Keratinocyte (primary cell): ENCODE measurements at regions not wholly inside any gene's neighbourhood (a gene's known extent, or its start where the extent isn't known, plus 50 kb on each side); places are given as distances from the start of the nearest gene placed in this dataset.

ENCODE experiments used
- DNase-seq: peaks from one replicate; pipeline ENCODE4 v3.0.0-alpha.2; 2011; ENCODE audit warnings: low read depth, missing footprints, low spot score
- FAIRE-seq: peaks from 2 replicates; lab custom pipeline; 2011; peaks lifted over from hg19 to GRCh38; lab: Jason Lieb, UNC
- H2AFZ ChIP-seq: 2 replicates; pipeline ENCODE4 v1.6.0; 2012; ENCODE audit warnings: low read length, control low read depth, inconsistent platforms; ENCODE audit not compliant: control insufficient read depth
- H3K27ac ChIP-seq: 2 replicates; pipeline ENCODE4 v1.5.1; 2011; ENCODE audit warnings: low read length; ENCODE audit not compliant: control insufficient read depth, insufficient read depth
- H3K27me3 ChIP-seq: 3 replicates; pipeline ENCODE4 v1.6.0; 2011; ENCODE audit warnings: low read length; ENCODE audit not compliant: control insufficient read depth, insufficient read depth; ENCODE audit errors: extremely low read depth
- H3K36me3 ChIP-seq, 2 experiments: 2 replicates in 1 of 2; 3 replicates in 1 of 2; pipeline ENCODE4 v1.5.1; 2011; ENCODE audit warnings: low read length in 2 of 2, mild to moderate bottlenecking in 1 of 2; ENCODE audit not compliant: control insufficient read depth in 2 of 2, insufficient read depth in 2 of 2; ENCODE audit errors: extremely low read depth in 1 of 2
- H3K4me1 ChIP-seq: 3 replicates; pipeline ENCODE4 v1.5.1; 2011; ENCODE audit warnings: low read length; ENCODE audit not compliant: control insufficient read depth, insufficient read depth; ENCODE audit errors: extremely low read depth
- H3K4me2 ChIP-seq: 3 replicates; pipeline ENCODE4 v1.6.0; 2011; ENCODE audit warnings: low read depth, low read length; ENCODE audit not compliant: control insufficient read depth, insufficient read depth; ENCODE audit errors: extremely low read depth
- H3K4me3 ChIP-seq, 3 experiments: fragments of 200-600 bp in 1 of 3; sonication (generic) in 1 of 3; 2 replicates in 2 of 3; 3 replicates in 1 of 3; pipeline ENCODE4 v1.5.1; 2011 to 2016; ENCODE audit warnings: low read length in 3 of 3, mild to moderate bottlenecking in 3 of 3, control low read depth in 2 of 3, inconsistent platforms in 1 of 3, low read depth in 1 of 3, mixed read lengths in 1 of 3, mixed run types in 1 of 3, moderate library complexity in 1 of 3; ENCODE audit not compliant: control insufficient read depth in 2 of 3, insufficient read depth in 2 of 3; ENCODE audit errors: extremely low read depth in 1 of 3
- H3K79me2 ChIP-seq: 2 replicates; pipeline ENCODE4 v1.6.0; 2012; ENCODE audit warnings: low read length; ENCODE audit not compliant: control insufficient read depth, insufficient read depth
- H3K9ac ChIP-seq: 3 replicates; pipeline ENCODE4 v1.6.0; 2011; ENCODE audit warnings: low read length; ENCODE audit not compliant: control insufficient read depth, insufficient read depth; ENCODE audit errors: extremely low read depth
- H3K9me1 ChIP-seq: 3 replicates; pipeline ENCODE4 v1.6.0; 2011; ENCODE audit warnings: low read length; ENCODE audit not compliant: control insufficient read depth, insufficient read depth; ENCODE audit errors: extremely low read depth
- H3K9me3 ChIP-seq: 2 replicates; pipeline ENCODE4 v1.5.1; 2012; ENCODE audit warnings: low read depth, low read length; ENCODE audit not compliant: control insufficient read depth
- H4K20me1 ChIP-seq: 3 replicates; pipeline ENCODE4 v1.6.0; 2011; ENCODE audit warnings: low read length; ENCODE audit not compliant: control insufficient read depth, insufficient read depth; ENCODE audit errors: extremely low read depth
- CTCF ChIP-seq, 3 experiments: IDR thresholded peaks in 1 of 3; conservative IDR thresholded peaks in 1 of 3; optimal IDR thresholded peaks in 1 of 3; 2 replicates in 2 of 3; 3 replicates in 1 of 3; pipeline versions ENCODE3 to v1.5.1; 2011; ENCODE audit warnings: low read length in 3 of 3, mild to moderate bottlenecking in 3 of 3, moderate library complexity in 2 of 3, control low read depth in 1 of 3, inconsistent platforms in 1 of 3; ENCODE audit not compliant: insufficient read depth in 2 of 3; ENCODE audit errors: extremely low read depth in 1 of 3
- EZH2 ChIP-seq: IDR thresholded peaks from one replicate; pipeline ENCODE4 v1.6.1; 2012; ENCODE audit warnings: inconsistent platforms, mild to moderate bottlenecking, low read length, moderate library complexity
- dilution Hi-C: fragments of 300-500 bp; cut with MboI; formaldehyde crosslinking; loops from one replicate; pipeline ENCODE4 v1.7.0; 2020; ENCODE audit warnings: low sequenced_read_pairs; ENCODE audit not compliant: extremely low pct_ligation_motif_present

DNA sequence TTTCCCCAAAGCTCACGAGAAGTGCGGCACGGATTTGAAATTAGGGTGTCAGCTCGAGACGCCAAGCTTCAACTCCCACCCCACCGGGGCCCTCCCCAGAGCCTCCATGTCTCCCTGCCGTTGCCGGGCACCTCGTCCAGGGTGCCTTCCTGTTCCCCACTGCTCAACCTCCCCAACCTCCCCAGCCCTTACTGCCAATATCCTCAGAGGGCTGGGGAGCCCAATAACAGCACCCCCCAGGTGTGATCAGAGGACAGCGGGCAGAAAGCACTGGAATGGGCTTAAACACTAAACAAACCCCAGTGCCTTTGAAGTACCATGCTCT lies 1336.4 kb downstream of the TBC1D22A start:
- Histone ChIP-seq H3K27me3 (no peaks in the 10 kb centered on the region), H3K4me3 (no peak overlapping the region), H3K27ac (no peak overlapping the region), H3K9me1 (no peaks in the 10 kb centered on the region), H3K4me2 (no peak overlapping the region), H3K9ac (no peak overlapping the region), H3K79me2 (no peaks in the 10 kb centered on the region), H4K20me1 (no peaks in the 10 kb centered on the region), H3K9me3 (peaks cover 3% of the 10 kb centered on the region), H2AFZ (no peak overlapping the region), H3K4me1 (no peaks in the 10 kb centered on the region), H3K36me3 (no peaks in the 10 kb centered on the region)
- dilution Hi-C loops = no loop called here
- DNase-seq (no peak), FAIRE-seq (no peak)
- TF ChIP-seq CTCF (optimal IDR thresholded peaks at IDR 0.05 in 1 of 3, IDR thresholded peaks at IDR 0.05 in 1 of 3, conservative IDR thresholded peaks at IDR 0.05 in 1 of 3; ENCODE audit: extremely low read depth in 1 of 3, insufficient read depth in 2 of 3, low read length in 3 of 3) (no peak), EZH2 (no peak)

DNA sequence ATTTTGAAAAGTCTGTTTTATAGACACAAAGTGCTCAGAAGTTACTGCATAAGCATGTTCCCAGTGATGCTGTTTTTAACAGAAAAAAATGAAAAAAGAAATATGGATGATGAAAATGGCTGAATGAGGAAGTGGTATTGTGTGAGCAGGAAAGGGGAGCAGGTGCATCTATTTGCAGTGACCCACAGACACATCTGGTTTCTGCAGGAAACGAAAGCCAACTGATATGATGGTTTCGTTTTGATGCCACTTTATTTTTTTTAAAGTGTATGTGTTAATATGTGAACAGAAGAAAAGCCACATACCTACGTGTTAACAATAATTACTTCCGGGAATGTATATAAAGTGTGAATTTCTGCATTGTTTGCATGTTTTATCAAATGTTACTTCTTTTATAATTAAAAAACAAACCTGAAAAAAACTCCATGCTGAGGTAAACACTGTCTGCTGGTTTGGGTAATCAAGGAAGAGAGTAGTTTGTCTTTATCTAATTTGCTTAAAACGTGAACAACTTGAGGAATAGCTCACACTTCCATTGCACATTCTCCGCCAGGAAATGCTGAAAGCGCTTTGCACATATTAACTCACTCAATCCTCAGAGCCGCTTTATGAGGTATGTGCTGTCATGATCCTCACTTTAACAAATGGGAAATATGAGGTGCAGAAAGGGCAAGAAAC lies 1335.9 kb downstream of the TBC1D22A start:
- dilution Hi-C loops = no loop called here
- Histone ChIP-seq H3K9me3 (peaks cover 2% of the 10 kb centered on the region), H3K9me1 (no peaks in the 10 kb centered on the region), H3K4me2 (no peak overlapping the region), H2AFZ (no peak overlapping the region), H3K4me1 (no peaks in the 10 kb centered on the region), H3K9ac (no peak overlapping the region), H3K79me2 (no peaks in the 10 kb centered on the region), H3K4me3 (no peak overlapping the region), H4K20me1 (no peaks in the 10 kb centered on the region), H3K27me3 (no peaks in the 10 kb centered on the region), H3K36me3 (no peaks in the 10 kb centered on the region), H3K27ac (no peak overlapping the region)
- TF ChIP-seq CTCF (optimal IDR thresholded peaks at IDR 0.05 in 1 of 3, IDR thresholded peaks at IDR 0.05 in 1 of 3, conservative IDR thresholded peaks at IDR 0.05 in 1 of 3; ENCODE audit: extremely low read depth in 1 of 3, insufficient read depth in 2 of 3, low read length in 3 of 3) (no peak), EZH2 (no peak)
- DNase-seq (no peak), FAIRE-seq (no peak)
